Fibroblast of lung (primary cell): ENCODE measurements at regions not wholly inside any gene's neighbourhood (a gene's known extent, or its start where the extent isn't known, plus 50 kb on each side); places are given as distances from the start of the nearest gene placed in this dataset.

ENCODE experiments used
- CTCF ChIP-seq, 2 donors: IDR thresholded peaks in 1 of 2; conservative IDR thresholded peaks in 1 of 2; 1 replicate in 1 of 2; 2 replicates in 1 of 2; pipeline ENCODE4 v1.5.1; 2011 to 2012; ENCODE audit warnings: low read length in 2 of 2, control low read depth in 1 of 2, inconsistent platforms in 1 of 2, low read depth in 1 of 2, mild to moderate bottlenecking in 1 of 2
- EZH2 ChIP-seq: IDR thresholded peaks from 2 replicates; pipeline ENCODE4 v1.5.1; 2012; ENCODE audit warnings: low read length, control low read depth, mild to moderate bottlenecking; ENCODE audit errors: missing control alignments

- TF ChIP-seq CTCF (conservative IDR thresholded peaks at IDR 0.05 in 1 of 2, IDR thresholded peaks at IDR 0.05 in 1 of 2; ENCODE audit: low read depth in 1 of 2, low read length in 2 of 2) = no peak
- no peak for TF ChIP-seq EZH2
Observed at GRCh38 chr6:16041327-16041726, 87.6 kb upstream of the MYLIP start.
